Activated CD4-positive, CD25-positive, alpha-beta regulatory T cell (primary cell): ENCODE measurements at regions not wholly inside any gene's neighbourhood (a gene's known extent, or its start where the extent isn't known, plus 50 kb on each side); places are given as distances from the start of the nearest gene placed in this dataset.
"Not testable (repeated sequence)": the region's sequence is repeated elsewhere in the genome, so short reads cannot be mapped to it uniquely, and the experiment has no call there.

Experiments used
- DNase-seq, 4 experiments: peaks; one replicate each; lab custom pipeline; 2025; lab: John Stamatoyannopoulos, UW

- DNase-seq = no peak
These were observed 79.1 kb downstream of the CTH start for GRCh38 chr1:70490153-70490552.

GRCh38 chr1:70495370-70495769, 84.3 kb downstream of the CTH start:
- DNase-seq = no peak

GRCh38 chr1:70496181-70496580, 85.1 kb downstream of the CTH start:
- DNase-seq = no peak

DNA sequence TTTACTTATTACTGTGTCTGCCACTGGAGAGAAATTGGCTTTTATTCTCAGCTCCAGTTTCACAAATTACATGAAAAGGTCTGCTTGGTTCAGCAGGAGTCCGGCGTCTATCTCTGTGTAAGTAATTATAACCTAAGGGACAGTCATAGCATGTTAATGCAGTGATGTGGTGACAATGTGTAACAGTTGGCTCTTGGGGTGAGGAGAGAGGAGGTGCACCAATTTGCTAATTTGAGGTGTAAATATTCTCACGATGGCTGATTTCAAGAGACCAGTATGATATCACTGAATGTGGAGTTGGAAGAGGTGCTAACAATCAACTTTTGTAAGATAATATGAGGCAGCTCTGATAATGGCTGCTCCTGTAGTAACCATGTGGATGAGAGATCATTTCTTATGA, 86.1 kb downstream of the CTH start:
- DNase-seq = no peak

DNA sequence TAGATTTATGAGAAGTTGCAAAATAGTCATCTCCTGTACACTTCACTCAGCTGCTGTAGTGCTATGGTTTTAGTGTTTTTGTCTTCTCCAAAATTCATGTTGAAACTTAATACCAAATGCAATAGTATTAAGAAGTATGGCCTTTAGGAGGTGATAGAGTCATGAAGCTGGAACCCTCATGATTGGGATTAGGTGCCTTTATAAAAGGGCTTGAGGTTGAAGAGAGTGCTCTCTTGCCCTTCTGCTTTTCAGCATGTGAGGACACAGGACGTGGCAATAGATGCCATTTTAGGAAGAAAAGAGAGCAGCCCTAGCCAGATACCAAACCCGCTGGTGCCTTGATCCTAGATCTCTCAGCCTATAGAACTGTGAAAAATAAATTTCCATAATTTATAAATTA, 87.6 kb downstream of the CTH start:
- DNase-seq = no peak

DNA sequence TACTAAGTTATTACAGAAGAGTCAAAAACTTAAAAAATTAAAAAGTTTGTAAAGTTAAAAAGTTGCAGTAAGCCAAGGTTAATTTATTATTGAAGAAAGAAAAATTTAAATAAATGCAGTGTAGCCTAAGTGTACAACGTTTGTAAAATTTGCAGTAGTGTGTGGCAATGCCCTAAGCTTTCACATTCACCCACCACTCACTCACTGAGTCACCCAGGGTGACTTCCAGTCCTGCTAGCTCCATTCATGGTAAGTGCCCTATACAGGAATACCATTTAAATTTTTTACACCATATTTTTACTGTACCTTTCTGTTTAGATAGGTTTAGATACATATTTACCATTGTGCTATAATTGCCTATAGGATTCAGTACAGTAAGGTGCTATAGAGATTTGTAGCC, 88.6 kb downstream of the CTH start:
- DNase-seq = no peak

- DNase-seq = no peak
These were observed 92.3 kb downstream of the CTH start for GRCh38 chr1:70503358-70503757.

GRCh38 chr1:70504176-70504820, 93.2 kb downstream of the CTH start:
- DNase-seq = no peak

- no peak for DNase-seq
These were observed 93.7 kb downstream of the CTH start for GRCh38 chr1:70504821-70505193.

DNA sequence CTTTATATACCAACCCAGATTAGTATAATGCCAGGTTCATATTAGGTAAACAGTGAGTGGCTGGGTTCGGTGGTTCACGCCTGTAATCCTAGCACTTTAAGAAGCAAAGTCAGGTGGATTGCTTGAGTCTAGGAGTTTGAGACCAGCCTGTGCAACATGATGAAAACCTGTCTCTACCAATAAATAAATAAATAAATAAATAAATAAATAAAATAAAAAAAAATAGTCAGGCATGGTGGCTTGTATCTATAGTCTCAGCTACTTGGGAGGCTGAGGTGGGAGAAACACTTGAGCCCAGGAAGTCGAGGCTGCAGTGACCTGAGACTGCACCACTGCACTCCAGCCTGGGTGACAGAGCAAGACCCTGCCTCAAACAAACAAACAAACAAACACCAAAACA, 96.9 kb downstream of the CTH start:
- not testable (repeated sequence) for DNase-seq

DNA sequence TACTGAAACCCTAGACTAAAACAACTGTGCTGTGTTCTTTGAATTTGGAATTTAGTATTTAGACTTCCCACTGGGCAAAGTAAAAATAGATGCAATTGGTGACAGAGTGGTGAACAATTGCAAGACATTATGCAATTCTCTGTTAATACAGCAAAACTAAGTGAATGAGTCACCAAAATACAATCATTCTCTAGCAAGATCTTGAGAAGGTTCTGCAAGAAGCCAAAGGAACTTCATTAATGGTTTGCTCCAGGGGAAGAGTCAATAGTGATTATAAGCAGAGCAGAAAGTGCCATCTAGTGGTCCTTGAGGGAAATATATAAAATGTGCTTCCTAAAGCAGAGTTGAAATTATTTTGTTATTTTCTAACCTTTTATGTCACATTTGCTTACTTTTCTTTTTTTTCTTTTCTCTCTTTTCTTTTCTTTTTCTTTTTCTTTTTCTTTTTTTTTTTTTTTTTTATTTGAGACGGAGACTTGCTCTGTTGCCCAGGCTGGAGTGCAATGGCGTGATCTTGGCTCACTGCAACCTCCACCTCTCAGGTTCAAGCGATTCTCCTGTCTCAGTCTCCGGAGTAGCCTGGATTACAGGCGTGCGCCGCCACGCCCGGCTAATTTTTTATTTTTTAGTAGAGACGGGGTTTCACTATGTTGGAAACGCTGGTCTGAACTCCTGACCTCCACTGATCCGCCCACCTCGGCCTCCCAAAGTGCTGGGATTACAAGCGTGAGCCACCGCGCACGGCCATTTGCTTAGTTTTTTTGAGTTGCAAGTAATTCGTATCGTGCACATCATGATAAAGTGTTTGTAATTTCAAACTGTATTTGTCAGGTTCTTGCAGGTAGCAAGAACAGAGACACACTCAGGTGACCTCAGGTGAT, 99.2 kb downstream of the CTH start:
- DNase-seq = no peak

GRCh38 chr1:70517444-70517843, 106.4 kb downstream of the CTH start:
- no peak for DNase-seq

DNA sequence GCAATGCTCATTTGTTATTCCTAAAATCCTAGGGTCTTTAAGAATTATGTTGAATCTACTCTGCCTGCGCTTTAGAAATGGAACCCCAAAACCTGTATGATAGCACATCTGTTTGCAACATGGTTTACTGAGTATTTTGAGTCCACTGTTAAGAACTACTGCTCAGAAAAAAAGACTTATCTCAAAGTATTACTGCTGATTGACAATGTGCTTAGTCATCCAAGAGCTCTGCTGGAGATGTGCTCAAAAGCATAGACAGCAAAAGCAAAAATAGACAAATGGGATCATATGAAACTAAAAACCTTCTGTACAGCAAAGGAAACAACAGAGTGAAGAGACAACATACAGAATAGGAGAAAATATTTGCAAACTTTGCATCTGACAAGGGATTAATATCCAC, 107.0 kb downstream of the CTH start:
- no peak for DNase-seq

DNA sequence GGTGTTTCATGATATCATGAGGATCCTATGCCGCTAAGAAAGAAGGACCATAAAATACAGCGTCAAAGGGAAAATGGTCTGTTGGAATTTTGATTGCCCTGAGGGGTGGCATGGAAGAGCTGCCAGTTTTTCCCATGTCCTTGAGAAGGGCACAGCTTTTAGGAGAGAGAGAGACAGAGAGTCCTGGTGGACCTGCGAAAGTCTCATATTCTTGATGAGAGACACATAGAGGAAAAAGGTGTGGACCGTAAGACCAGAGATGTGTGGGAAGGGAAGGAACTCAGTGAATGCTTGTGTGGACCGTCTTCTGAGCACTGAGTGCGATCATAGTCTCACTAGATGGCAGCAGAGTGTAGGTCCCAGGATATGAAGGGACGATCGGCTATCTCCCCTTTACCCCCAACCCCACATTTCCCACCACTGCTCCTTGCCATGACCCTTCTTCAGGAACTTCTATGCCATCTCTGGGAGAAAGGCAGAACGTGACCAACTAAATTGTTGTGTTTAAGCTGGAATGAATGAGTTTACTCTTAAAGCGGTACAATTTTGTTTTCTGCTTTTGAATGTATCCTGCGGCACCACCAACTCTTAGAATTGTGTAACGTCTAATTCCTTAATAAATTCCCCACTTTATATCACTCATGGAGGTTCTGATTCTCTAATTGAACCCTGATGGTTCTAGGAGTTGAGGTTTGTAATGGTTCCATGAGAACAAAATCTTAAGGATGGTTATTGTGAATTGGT, 117.7 kb downstream of the CTH start:
- no peak for DNase-seq

GRCh38 chr1:70536708-70537366, 125.8 kb downstream of the CTH start:
- DNase-seq = no peak

DNA sequence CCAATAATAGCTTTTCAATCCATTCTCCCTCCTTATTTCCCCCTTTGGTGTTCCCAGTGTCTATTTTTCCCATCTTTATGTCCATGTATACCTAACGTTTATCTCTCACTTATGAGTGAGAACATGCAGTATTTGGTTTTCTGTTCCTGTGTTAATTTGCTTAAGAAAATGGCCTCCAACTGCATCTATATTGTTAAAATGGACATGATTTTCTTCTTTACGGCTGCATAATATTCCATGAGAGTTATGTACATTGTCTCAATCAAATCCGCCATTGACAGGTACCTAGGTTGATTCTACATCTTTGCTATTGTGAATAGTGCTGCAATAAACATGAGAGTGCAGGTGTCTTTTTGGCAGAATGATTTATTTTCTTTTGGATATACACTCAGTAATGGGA, 126.7 kb downstream of the CTH start:
- DNase-seq = no peak

DNA sequence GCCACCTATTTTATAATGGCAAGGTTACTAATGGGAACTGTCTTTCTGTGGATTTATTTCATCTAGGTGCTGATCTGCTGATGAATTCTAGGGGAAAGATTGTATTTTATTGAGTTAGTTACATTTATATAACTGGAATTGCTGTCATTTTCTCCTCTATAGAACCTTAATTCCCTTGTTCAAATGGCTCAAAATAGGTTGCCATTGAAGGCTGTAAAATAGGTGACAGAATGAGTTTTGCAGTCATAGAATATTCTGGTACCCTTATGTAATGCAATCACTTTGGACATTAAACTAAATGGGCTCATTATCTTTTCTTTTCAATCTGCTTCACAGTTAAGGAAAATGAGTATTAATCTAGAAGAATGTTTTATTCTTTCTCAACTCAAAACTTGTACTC, 131.0 kb downstream of the CTH start:
- no peak for DNase-seq

DNA sequence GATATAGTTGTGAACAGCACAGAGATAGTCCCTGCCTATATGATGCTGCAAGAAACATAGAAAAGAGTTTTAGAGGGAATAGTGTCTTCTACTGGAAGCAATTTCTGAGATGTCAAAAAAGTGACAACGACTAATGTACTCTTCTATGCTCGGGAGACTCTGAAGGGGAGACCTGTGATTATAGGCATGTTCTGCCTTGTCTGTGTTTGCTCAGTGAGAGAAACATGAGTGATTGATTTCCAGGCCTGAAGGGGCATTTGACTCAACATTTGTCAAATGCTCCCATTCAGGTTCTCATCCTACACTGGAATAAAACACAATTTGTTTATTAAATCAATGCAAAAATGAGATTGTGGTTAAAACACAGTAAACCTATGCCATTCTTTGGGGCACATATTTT, 131.8 kb downstream of the CTH start:
- DNase-seq = no peak

DNA sequence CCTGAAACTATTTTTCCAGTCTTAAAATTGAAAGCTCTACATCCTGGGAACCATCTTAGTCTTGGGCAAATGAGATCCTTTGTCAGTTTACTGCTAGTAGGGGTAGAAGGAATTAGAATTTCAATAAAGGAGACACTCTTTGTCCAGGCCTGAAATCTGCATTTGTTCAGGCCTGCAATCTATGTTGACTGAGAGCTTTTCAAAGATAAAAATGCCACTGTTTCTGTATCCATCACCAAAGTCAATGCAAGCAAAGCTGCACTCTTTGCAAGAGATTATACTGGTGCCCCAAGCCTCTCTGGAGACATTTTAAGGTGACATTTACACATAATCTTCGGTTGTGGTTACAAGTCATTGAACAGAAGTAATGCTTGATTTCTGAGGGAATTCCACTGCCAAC, 135.7 kb downstream of the CTH start:
- DNase-seq = no peak

DNA sequence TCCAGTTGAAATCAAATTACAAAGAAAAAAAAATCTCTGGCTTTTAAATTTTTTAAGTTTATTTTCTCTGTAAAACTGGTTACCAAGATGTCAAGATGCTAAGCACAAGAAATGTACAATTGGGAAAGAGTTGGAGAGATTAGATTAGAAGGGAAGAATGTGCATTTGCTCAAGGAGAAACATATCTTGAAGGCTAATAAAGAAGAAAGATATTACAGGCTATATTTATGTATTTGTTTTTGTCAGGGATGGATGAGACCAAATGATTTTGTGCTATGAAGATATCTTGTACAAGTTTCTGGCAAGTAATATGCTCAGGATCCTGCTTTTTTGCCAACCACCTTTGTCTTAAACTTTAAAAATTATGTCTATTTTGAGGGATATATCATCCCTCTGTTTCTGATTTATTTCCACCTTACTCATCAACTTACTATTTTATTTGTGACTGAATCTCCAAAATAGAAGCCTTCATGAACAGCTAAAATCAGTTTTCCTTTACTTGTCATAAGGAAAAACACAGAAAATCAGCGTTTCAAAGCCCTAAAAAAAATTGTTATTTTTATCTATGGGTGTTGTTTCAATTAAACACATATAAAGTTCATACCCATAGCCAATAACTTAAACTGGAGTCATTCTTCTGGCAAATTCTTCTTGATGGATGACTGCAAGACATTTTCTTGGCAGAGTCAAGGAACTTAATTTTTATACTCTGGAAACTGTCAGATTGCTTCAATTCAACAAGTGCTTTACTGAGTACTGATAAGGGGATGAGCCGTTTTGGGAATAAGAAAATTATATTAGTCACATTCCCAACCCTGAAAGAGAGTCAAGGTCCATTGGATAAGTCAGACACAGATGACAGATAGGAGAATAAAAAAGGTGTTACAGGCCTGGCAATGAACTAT, 141.8 kb downstream of the CTH start:
- DNase-seq = no peak

DNA sequence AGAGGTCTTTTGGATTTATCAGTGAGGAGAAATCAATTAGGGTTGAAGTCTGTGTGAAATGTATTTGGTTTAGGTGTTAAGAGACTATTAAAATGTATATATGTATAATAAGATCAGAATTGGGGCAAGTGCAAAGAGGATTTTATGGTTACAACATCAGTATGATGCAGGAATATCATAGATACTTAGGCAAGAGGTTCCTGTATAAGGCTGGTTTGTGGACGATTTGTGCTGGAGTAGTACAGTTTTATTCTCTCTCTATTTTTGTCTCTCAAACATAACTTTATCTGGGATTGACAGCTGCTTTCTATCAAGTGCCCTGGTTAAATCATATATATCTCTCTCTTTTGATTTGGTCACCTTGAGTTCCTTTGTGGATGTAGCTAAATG, 142.5 kb downstream of the CTH start:
- DNase-seq = no peak
